GM12878 (cell line): ENCODE measurements at regions not wholly inside any gene's neighbourhood (a gene's known extent, or its start where the extent isn't known, plus 50 kb on each side); places are given as distances from the start of the nearest gene placed in this dataset.

ENCODE experiments used
- ATAC-seq: fragments of 200-7000 bp; cut with Tn5 transposase; 3 replicates; pipeline ENCODE4 v1.9.1; 2020; ENCODE audit warnings: mild to moderate bottlenecking, moderate library complexity
- BruUV-seq: library from RNA; stranded (reverse); fragments of 400-500 nt; replicated peaks from 2 replicates; lab custom pipeline; 2021; lab: Mats Ljungman, UMichigan
- CTCF ChIA-PET: fragments of 300-600 bp; sonication (Branson Sonifier 250); formaldehyde crosslinking; extraction: SDS; loops from one replicate; lab custom pipeline; 2021; ENCODE audit warnings: inconsistent platforms; lab: Yijun Ruan, JAX
- POLR2A ChIA-PET: fragments of 350-600 bp; formaldehyde crosslinking; extraction: SDS; loops from one replicate; lab custom pipeline; 2021; ENCODE audit warnings: inconsistent platforms; lab: Charles Lee
- RAD21 ChIA-PET: fragments of 300-600 bp; sonication (Branson Sonifier 250); formaldehyde crosslinking; loops from one replicate; lab custom pipeline; 2023; ENCODE audit warnings: antibody characterized with exemption; ENCODE audit not compliant: unreplicated experiment; lab: Charles Lee
- SMC1A ChIA-PET: fragments of 300-600 bp; sonication (Branson Sonifier 250); formaldehyde crosslinking; loops from one replicate; lab custom pipeline; 2023; ENCODE audit not compliant: unreplicated experiment, uncharacterized antibody; lab: Charles Lee
- DNase-seq: peaks from one replicate; pipeline ENCODE4 v3.0.0-alpha.2; 2011; ENCODE audit warnings: low read depth, low spot score
- FAIRE-seq: peaks from 3 replicates; lab custom pipeline; 2011; peaks lifted over from hg19 to GRCh38; lab: Jason Lieb, UNC
- H2AFZ ChIP-seq: 2 replicates; pipeline ENCODE4 v1.6.0; 2011; ENCODE audit warnings: low read depth, low read length, control low read depth; ENCODE audit not compliant: control insufficient read depth
- H3K27ac ChIP-seq: 2 replicates; pipeline ENCODE4 v1.5.1; 2011; ENCODE audit warnings: control low read depth; ENCODE audit not compliant: control insufficient read depth, insufficient read depth
- H3K27me3 ChIP-seq, 2 experiments: replicated peaks in 1 of 2; 2 replicates each; pipeline versions ENCODE4 v1.6.0 to v1.6.1; 2011; ENCODE audit warnings: low read length in 1 of 2; ENCODE audit not compliant: control insufficient read depth in 2 of 2, insufficient read depth in 2 of 2
- H3K36me3 ChIP-seq, 2 experiments: 2 replicates each; pipeline ENCODE4 v1.5.1; 2011; ENCODE audit warnings: low read length in 1 of 2; ENCODE audit not compliant: control insufficient read depth in 2 of 2, insufficient read depth in 2 of 2
- H3K4me1 ChIP-seq: 2 replicates; pipeline ENCODE4 v1.6.1; 2011; ENCODE audit warnings: mild to moderate bottlenecking, low read length, moderate library complexity, mixed read lengths; ENCODE audit not compliant: control insufficient read depth, insufficient read depth
- H3K4me2 ChIP-seq: 2 replicates; pipeline ENCODE4 v1.6.0; 2011; ENCODE audit warnings: control low read depth; ENCODE audit not compliant: control insufficient read depth, insufficient read depth
- H3K4me3 ChIP-seq: fragments of 200-600 bp; sonication (generic); 2 replicates; pipeline ENCODE4 v1.5.1; 2016
- H3K79me2 ChIP-seq: 2 replicates; pipeline ENCODE4 v1.6.0; 2011; ENCODE audit warnings: low read length; ENCODE audit not compliant: control insufficient read depth, insufficient read depth
- H3K9ac ChIP-seq: 2 replicates; pipeline ENCODE4 v1.8.0; 2011; ENCODE audit warnings: low read length, control low read depth, mixed read lengths; ENCODE audit not compliant: control insufficient read depth, insufficient read depth
- H3K9me3 ChIP-seq: replicated peaks from 3 replicates; pipeline ENCODE4 v1.5.1; 2011; ENCODE audit warnings: mild to moderate bottlenecking, low read length; ENCODE audit not compliant: control insufficient read depth, insufficient read depth
- H4K20me1 ChIP-seq: 2 replicates; pipeline ENCODE4 v1.6.0; 2011; ENCODE audit not compliant: control insufficient read depth, insufficient read depth
- BMI1 ChIP-seq: fragments of 450-650 bp; IDR thresholded peaks from 2 replicates; pipeline ENCODE4 v1.6.1; 2016; ENCODE audit warnings: mild to moderate bottlenecking, moderate library complexity, borderline replicate concordance
- CBX3 ChIP-seq: fragments of 200-600 bp; sonication (generic); IDR thresholded peaks from 2 replicates; pipeline ENCODE4 v1.6.1; 2016; ENCODE audit warnings: low read depth, borderline replicate concordance
- E2F8 ChIP-seq: fragments of 450-650 bp; IDR thresholded peaks from 2 replicates; pipeline ENCODE4 v1.6.1; 2018; ENCODE audit warnings: mild to moderate bottlenecking, low read depth, moderate library complexity; ENCODE audit not compliant: partially characterized antibody
- MYB ChIP-seq: fragments of 150-350 bp; IDR thresholded peaks from 2 replicates; pipeline ENCODE4 v1.6.1; 2014; ENCODE audit warnings: mild to moderate bottlenecking, low read depth, low read length, borderline replicate concordance
- NBN ChIP-seq: fragments of 450-650 bp; IDR thresholded peaks from 2 replicates; pipeline ENCODE4 v1.6.1; 2016
- NKRF ChIP-seq: fragments of 450-650 bp; conservative IDR thresholded peaks from 2 replicates; pipeline ENCODE4 v1.6.1; 2017; ENCODE audit warnings: mild to moderate bottlenecking, moderate library complexity
- NR2C1 ChIP-seq: fragments of 450-650 bp; IDR thresholded peaks from 2 replicates; pipeline ENCODE4 v1.6.1; 2017; ENCODE audit warnings: antibody characterized with exemption, mild to moderate bottlenecking, moderate library complexity
- NR2F1 ChIP-seq: fragments of 450-650 bp; conservative IDR thresholded peaks from 2 replicates; pipeline ENCODE4 v1.6.1; 2017; ENCODE audit warnings: mild to moderate bottlenecking
- PML ChIP-seq: IDR thresholded peaks from 2 replicates; pipeline ENCODE4 v1.6.1; 2012; ENCODE audit warnings: low read length, inconsistent platforms
- POLR2A ChIP-seq: IDR thresholded peaks from 2 replicates; pipeline ENCODE4 v1.6.1; 2011; ENCODE audit warnings: low read depth, mild to moderate bottlenecking, low read length
- SP1 ChIP-seq: IDR thresholded peaks from one replicate; pipeline ENCODE4 v1.6.1; 2011; ENCODE audit warnings: low read depth, low read length
- SUZ12 ChIP-seq: fragments of 200-600 bp; sonication (generic); IDR thresholded peaks from one replicate; pipeline ENCODE4 v1.6.1; 2018; ENCODE audit warnings: antibody characterized with exemption, mild to moderate bottlenecking; ENCODE audit not compliant: unreplicated experiment
- TAF1 ChIP-seq: IDR thresholded peaks from 2 replicates; pipeline ENCODE4 v1.6.1; 2011; ENCODE audit warnings: mild to moderate bottlenecking, low read depth, low read length, borderline replicate concordance
- TBL1XR1 ChIP-seq: IDR thresholded peaks from 2 replicates; pipeline ENCODE4 v1.6.1; 2012; ENCODE audit warnings: low read depth, low read length, improper control_type of control experiment
- YBX1 ChIP-seq: fragments of 450-650 bp; IDR thresholded peaks from 2 replicates; pipeline ENCODE4 v1.6.1; 2016; ENCODE audit warnings: antibody characterized with exemption
- ZSCAN29 ChIP-seq: fragments of 450-650 bp; IDR thresholded peaks from 2 replicates; pipeline ENCODE4 v1.6.1; 2017; ENCODE audit warnings: mild to moderate bottlenecking, moderate library complexity
- WGBS: methylation state at CpG from one replicate; pipeline ENCODE4 v1.1.6; 2016; ENCODE audit warnings: low lambda C conversion rate; ENCODE audit not compliant: insufficient replicate concordance, insufficient coverage; ENCODE audit errors: missing lambda C conversion rate; 5-methylcytosine and 5-hydroxymethylcytosine counted together
- in situ Hi-C: fragments of 300-500 bp; cut with MboI; formaldehyde crosslinking; loops from 9 replicates; pipeline ENCODE4 v1.14.3; 2018; ENCODE audit warnings: mixed read lengths
- intact Hi-C: fragments of 100-400 bp; cut with micrococcal nuclease; formaldehyde crosslinking; loops from one replicate; pipeline ENCODE4 v1.14.2; 2022; ENCODE audit not compliant: unreplicated experiment

GRCh38 chr1:172885411-172885810, 165.3 kb downstream of the TNFSF18 start:
- H3K27ac ChIP-seq, result no peak overlapping the region
- POLR2A ChIA-PET, result no interaction called here
- H3K4me2 ChIP-seq, result no peak overlapping the region
- H3K36me3 ChIP-seq, result no peaks in the 10 kb centered on the region
- FAIRE-seq (no peak), ATAC-seq (no peak), DNase-seq (no peak)
- H3K79me2 ChIP-seq, result no peaks in the 10 kb centered on the region
- SMC1A ChIA-PET, result interaction anchor here (0.6 to 1.4 kb wide), 2 partner anchors 81 to 318 kb away, joined by 3 to 4 read pairs; no protein-coding TSS in a partner anchor
- H3K9ac ChIP-seq, result no peak overlapping the region
- no TSS peak for BruUV-seq
- peaks cover 0 to 4% of the 10 kb centered on the region in 2 experiments; a peak in 2 of 4 replicates for H3K27me3 ChIP-seq
- no peaks in the 10 kb centered on the region for H4K20me1 ChIP-seq
- no peak overlapping the region for H3K4me3 ChIP-seq
- H3K4me1 ChIP-seq, result peaks cover 13% of the 10 kb centered on the region
- CTCF ChIA-PET, result no interaction called here
- H2AFZ ChIP-seq, result no peak overlapping the region
- in situ Hi-C loops, result no loop called here
- RAD21 ChIA-PET, result interaction anchor here (0.9 kb wide), 1 partner anchor 147 kb away, joined by 3 read pairs; no protein-coding TSS in a partner anchor
- H3K9me3 ChIP-seq, result no peaks in the 10 kb centered on the region; the same call in 2 of the 3 replicates
- TF ChIP-seq SUZ12, result no peak
- intact Hi-C loops, result no loop called here

GRCh38 chr1:172885971-172886370, 164.8 kb downstream of the TNFSF18 start:
- FAIRE-seq, result no peak
- RAD21 ChIA-PET, result interaction anchor here (0.9 kb wide), 1 partner anchor 148 kb away, joined by 3 read pairs; no protein-coding TSS in a partner anchor
- H3K4me1 ChIP-seq, result peaks cover 13% of the 10 kb centered on the region
- TF ChIP-seq YBX1 (no peak), PML (no peak), BMI1 (no peak), E2F8 (no peak), MYB (no peak), TAF1 (no peak), NR2F1 (no peak), NBN (no peak), NKRF (no peak), POLR2A (no peak), NR2C1 (no peak), TBL1XR1 (no peak), SP1 (no peak), CBX3 (no peak), ZSCAN29 (no peak)

More at GRCh38 chr1:172885971-172886370, 164.8 kb downstream of the TNFSF18 start:
- SMC1A ChIA-PET, result interaction anchor here (0.6 to 1.4 kb wide), 2 partner anchors 80 to 318 kb away, joined by 3 to 4 read pairs; no protein-coding TSS in a partner anchor
- Histone ChIP-seq H3K27me3 (peaks cover 0 to 4% of the 10 kb centered on the region in 2 experiments; a peak in 2 of 4 replicates), H3K36me3 (no peaks in the 10 kb centered on the region), H3K9ac (no peak overlapping the region), H4K20me1 (no peaks in the 10 kb centered on the region), H3K4me3 (no peak overlapping the region), H3K9me3 (no peaks in the 10 kb centered on the region; the same call in 2 of the 3 replicates), H3K27ac (no peak overlapping the region), H3K4me2 (no peak overlapping the region), H3K79me2 (no peaks in the 10 kb centered on the region), H2AFZ (no peak overlapping the region)
- ATAC-seq, result no peak
- intact Hi-C loops, result no loop called here
- BruUV-seq, result no TSS peak
- DNase-seq, result no peak
- in situ Hi-C loops, result no loop called here
- POLR2A ChIA-PET, result no interaction called here
- CTCF ChIA-PET, result no interaction called here
- 25% methylated on average over 1 of the region's 1 CpG for WGBS
